MM.1S (cell line): ENCODE measurements at regions not wholly inside any gene's neighbourhood (a gene's known extent, or its start where the extent isn't known, plus 50 kb on each side); places are given as distances from the start of the nearest gene placed in this dataset.

Source experiments
- EZH2 ChIP-seq: fragments of 300-600 bp; sonication (generic); optimal IDR thresholded peaks from 2 replicates; pipeline ENCODE3; 2017; ENCODE audit warnings: low read depth, mild to moderate bottlenecking, antibody characterized with exemption, low read length, mixed read lengths
- TF ChIP-seq, protein P1 (sequence below): fragments of 300-600 bp; sonication (generic); IDR thresholded peaks from 2 replicates; pipeline ENCODE4 v1.5.1; 2016; ENCODE audit warnings: antibody characterized with exemption, low read length, mixed read lengths

DNA sequence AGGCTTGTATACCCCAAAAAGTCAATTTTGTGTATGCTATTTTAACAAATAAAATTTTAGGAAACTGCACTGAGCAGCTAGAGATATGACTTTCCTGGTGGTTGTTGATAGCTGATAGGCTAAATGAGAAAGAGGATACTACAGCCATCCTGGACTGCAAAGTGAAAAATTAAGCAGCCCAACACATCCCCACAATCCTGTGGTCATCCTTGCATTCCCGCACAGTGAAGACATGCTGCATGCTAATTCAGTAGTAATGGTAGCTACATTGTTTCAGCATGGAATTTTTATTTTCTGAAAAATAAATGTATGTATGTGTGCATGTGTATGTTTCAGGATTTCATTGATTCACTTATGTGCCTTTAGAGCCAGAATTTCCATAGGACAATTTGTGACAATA, 124.2 kb upstream of the CCDC68 start:
- TF ChIP-seq EZH2 = no peak
- TF ChIP-seq, protein P1, sequence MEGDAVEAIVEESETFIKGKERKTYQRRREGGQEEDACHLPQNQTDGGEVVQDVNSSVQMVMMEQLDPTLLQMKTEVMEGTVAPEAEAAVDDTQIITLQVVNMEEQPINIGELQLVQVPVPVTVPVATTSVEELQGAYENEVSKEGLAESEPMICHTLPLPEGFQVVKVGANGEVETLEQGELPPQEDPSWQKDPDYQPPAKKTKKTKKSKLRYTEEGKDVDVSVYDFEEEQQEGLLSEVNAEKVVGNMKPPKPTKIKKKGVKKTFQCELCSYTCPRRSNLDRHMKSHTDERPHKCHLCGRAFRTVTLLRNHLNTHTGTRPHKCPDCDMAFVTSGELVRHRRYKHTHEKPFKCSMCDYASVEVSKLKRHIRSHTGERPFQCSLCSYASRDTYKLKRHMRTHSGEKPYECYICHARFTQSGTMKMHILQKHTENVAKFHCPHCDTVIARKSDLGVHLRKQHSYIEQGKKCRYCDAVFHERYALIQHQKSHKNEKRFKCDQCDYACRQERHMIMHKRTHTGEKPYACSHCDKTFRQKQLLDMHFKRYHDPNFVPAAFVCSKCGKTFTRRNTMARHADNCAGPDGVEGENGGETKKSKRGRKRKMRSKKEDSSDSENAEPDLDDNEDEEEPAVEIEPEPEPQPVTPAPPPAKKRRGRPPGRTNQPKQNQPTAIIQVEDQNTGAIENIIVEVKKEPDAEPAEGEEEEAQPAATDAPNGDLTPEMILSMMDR = no peak
